NCI-H82 treated with DMSO at 0.1 percent for 48 hours (cell line): ENCODE measurements at regions not wholly inside any gene's neighbourhood (a gene's known extent, or its start where the extent isn't known, plus 50 kb on each side); places are given as distances from the start of the nearest gene placed in this dataset.

ENCODE experiments used
- DNase-seq: peaks from one replicate; lab custom pipeline; 2025; ENCODE audit not compliant: unreplicated experiment; lab: John Stamatoyannopoulos, UW

GRCh38 chr3:43892526-43892925 is 201.8 kb downstream of the ABHD5 start:
- DNase-seq, result no peak

GRCh38 chr3:43893727-43894126 is 203.0 kb downstream of the ABHD5 start:
- DNase-seq, result no peak

- DNase-seq, result no peak
Measured at GRCh38 chr3:43894176-43895049, 203.7 kb downstream of the ABHD5 start.

GRCh38 chr3:43895573-43895972 is 204.8 kb downstream of the ABHD5 start:
- DNase-seq, result no peak

GRCh38 chr3:43902415-43902814 is 211.7 kb downstream of the ABHD5 start:
- no peak for DNase-seq

GRCh38 chr3:43905157-43905556 is 214.4 kb downstream of the ABHD5 start:
- no peak for DNase-seq

GRCh38 chr3:43906849-43907507 is 216.2 kb downstream of the ABHD5 start:
- DNase-seq, result no peak

- no peak for DNase-seq
Measured at GRCh38 chr3:43907508-43907858, 216.7 kb downstream of the ABHD5 start.

- DNase-seq, result no peak
Measured at GRCh38 chr3:43908456-43908855, 217.7 kb downstream of the ABHD5 start.

- no peak for DNase-seq
Measured at GRCh38 chr3:43909149-43909548, 218.4 kb downstream of the ABHD5 start.

GRCh38 chr3:43910750-43911149 is 220.0 kb downstream of the ABHD5 start:
- no peak for DNase-seq

- no peak for DNase-seq
Measured at GRCh38 chr3:43913036-43913948, 222.6 kb downstream of the ABHD5 start.

- DNase-seq, result no peak
Measured at GRCh38 chr3:43914269-43914668, 223.5 kb downstream of the ABHD5 start.

- no peak for DNase-seq
Measured at GRCh38 chr3:43915546-43915945, 224.8 kb downstream of the ABHD5 start.

- no peak for DNase-seq
Measured at GRCh38 chr3:43917361-43917760, 226.6 kb downstream of the ABHD5 start.

- no peak for DNase-seq
Measured at GRCh38 chr3:43919029-43919428, 228.3 kb downstream of the ABHD5 start.

GRCh38 chr3:43921056-43921648 is 230.4 kb downstream of the ABHD5 start:
- DNase-seq, result no peak

- no peak for DNase-seq
Measured at GRCh38 chr3:43922374-43922773, 231.6 kb downstream of the ABHD5 start.

- no peak for DNase-seq
Measured at GRCh38 chr3:43923104-43923882, 232.6 kb downstream of the ABHD5 start.

- DNase-seq, result no peak
Measured at GRCh38 chr3:43926055-43926454, 235.3 kb downstream of the ABHD5 start.
